Lung (tissue), 11 donors: ENCODE measurements at regions not wholly inside any gene's neighbourhood (a gene's known extent, or its start where the extent isn't known, plus 50 kb on each side); places are given as distances from the start of the nearest gene placed in this dataset.

Experiments used
- ATAC-seq: fragments of 200-7000 bp; cut with Tn5 transposase; one replicate; pipeline ENCODE4 v1.9.1; 2020; ENCODE audit warnings: moderate number of reproducible peaks; ENCODE audit not compliant: insufficient read depth, low FRiP score
- DNase-seq, 3 donors: peaks; one replicate each; pipeline ENCODE4 v3.0.0-alpha.2; 2013 to 2017
- H3K27ac ChIP-seq, 2 donors: one replicate each; pipeline ENCODE4 v1.5.1; 2013; ENCODE audit warnings: mild to moderate bottlenecking in 2 of 2, moderate library complexity in 2 of 2, control low read depth in 1 of 2, inconsistent platforms in 1 of 2, low read depth in 1 of 2, low read length in 1 of 2
- H3K27me3 ChIP-seq, 3 donors: one replicate each; pipeline ENCODE4 v1.5.1; 2013; ENCODE audit warnings: low read length in 2 of 3; ENCODE audit not compliant: control insufficient read depth in 3 of 3, insufficient read depth in 3 of 3
- H3K36me3 ChIP-seq, 4 donors: one replicate each; pipeline ENCODE4 v1.5.1; 2013; ENCODE audit warnings: low read length in 4 of 4, mild to moderate bottlenecking in 1 of 4, moderate library complexity in 1 of 4; ENCODE audit not compliant: control insufficient read depth in 4 of 4, insufficient read depth in 4 of 4
- H3K4me1 ChIP-seq, 5 donors: one replicate each; pipeline ENCODE4 v1.5.1; 2013; ENCODE audit warnings: low read length in 5 of 5, mild to moderate bottlenecking in 2 of 5, moderate library complexity in 1 of 5; ENCODE audit not compliant: control insufficient read depth in 5 of 5, insufficient read depth in 5 of 5
- H3K4me3 ChIP-seq: one replicate; pipeline ENCODE4 v1.5.1; 2013; ENCODE audit warnings: mild to moderate bottlenecking, control low read depth, moderate library complexity
- H3K9ac ChIP-seq, 2 donors: one replicate each; pipeline ENCODE4 v1.5.1; 2013; ENCODE audit warnings: low read length in 2 of 2, control low read depth in 1 of 2; ENCODE audit not compliant: insufficient read depth in 1 of 2
- H3K9me3 ChIP-seq, 4 donors: one replicate each; pipeline ENCODE4 v1.5.1; 2013; ENCODE audit warnings: low read length in 3 of 4, mild to moderate bottlenecking in 1 of 4, moderate library complexity in 1 of 4; ENCODE audit not compliant: control insufficient read depth in 4 of 4, insufficient read depth in 3 of 4
- WGBS, 2 donors: extraction: QIAGEN DNeasy Blood & Tissue Kit; methylation state at CpG; one replicate each; pipeline ENCODE4 v1.1.7; 2013; 5-methylcytosine and 5-hydroxymethylcytosine counted together
- TF ChIP-seq, protein P1 (sequence below): IDR thresholded peaks from 2 replicates; pipeline ENCODE4 v1.5.1; 2012; ENCODE audit warnings: mild to moderate bottlenecking; ENCODE audit errors: control extremely low read depth, extremely low read depth
- donor health status: control.
- donor health status: control.
- donor health status: Bipolar disorder and iron deficiency.
- donor health status: healthy.
- donor health status: DM: yes; HTN: yes; CAD: no.

DNA sequence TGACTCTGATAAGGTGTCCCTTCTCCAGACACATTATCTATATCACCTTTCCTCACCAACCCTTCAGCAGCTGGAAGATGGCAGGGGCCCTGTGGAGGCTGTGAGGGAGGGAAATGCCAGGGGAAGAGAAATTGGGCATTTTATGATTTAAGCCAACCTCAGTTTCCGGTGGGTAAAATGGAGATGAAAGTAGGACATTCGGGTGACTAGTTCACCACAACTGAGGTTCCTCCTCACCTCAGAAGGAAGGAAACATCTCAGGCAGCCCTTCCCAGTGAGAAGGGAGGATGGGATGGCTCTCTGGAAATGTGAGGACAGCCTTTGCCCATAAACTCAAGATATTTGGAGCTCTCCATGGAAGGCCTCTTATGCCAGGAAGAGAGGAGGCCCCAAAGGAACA, 251.5 kb downstream of the MID1IP1 start:
- H3K4me3 ChIP-seq, result no peak overlapping the region
- H3K36me3 ChIP-seq, result no peaks in the 10 kb centered on the region
- no peak for DNase-seq
- H3K27me3 ChIP-seq, result peaks cover 5 to 22% (median 6%) of the 10 kb centered on the region in 3 donors
- 73 to 79% methylated on average over 2 of the region's 2 CpGs for WGBS, 2 donors
- TF ChIP-seq, protein P1, sequence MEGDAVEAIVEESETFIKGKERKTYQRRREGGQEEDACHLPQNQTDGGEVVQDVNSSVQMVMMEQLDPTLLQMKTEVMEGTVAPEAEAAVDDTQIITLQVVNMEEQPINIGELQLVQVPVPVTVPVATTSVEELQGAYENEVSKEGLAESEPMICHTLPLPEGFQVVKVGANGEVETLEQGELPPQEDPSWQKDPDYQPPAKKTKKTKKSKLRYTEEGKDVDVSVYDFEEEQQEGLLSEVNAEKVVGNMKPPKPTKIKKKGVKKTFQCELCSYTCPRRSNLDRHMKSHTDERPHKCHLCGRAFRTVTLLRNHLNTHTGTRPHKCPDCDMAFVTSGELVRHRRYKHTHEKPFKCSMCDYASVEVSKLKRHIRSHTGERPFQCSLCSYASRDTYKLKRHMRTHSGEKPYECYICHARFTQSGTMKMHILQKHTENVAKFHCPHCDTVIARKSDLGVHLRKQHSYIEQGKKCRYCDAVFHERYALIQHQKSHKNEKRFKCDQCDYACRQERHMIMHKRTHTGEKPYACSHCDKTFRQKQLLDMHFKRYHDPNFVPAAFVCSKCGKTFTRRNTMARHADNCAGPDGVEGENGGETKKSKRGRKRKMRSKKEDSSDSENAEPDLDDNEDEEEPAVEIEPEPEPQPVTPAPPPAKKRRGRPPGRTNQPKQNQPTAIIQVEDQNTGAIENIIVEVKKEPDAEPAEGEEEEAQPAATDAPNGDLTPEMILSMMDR, result no peak
- no peak overlapping the region for H3K27ac ChIP-seq
- H3K4me1 ChIP-seq, result no peaks in the 10 kb centered on the region
- no peak overlapping the region for H3K9ac ChIP-seq
- H3K9me3 ChIP-seq, result peaks cover 0 to 10% (median 0%) of the 10 kb centered on the region in 4 donors
- ATAC-seq, result no peak

DNA sequence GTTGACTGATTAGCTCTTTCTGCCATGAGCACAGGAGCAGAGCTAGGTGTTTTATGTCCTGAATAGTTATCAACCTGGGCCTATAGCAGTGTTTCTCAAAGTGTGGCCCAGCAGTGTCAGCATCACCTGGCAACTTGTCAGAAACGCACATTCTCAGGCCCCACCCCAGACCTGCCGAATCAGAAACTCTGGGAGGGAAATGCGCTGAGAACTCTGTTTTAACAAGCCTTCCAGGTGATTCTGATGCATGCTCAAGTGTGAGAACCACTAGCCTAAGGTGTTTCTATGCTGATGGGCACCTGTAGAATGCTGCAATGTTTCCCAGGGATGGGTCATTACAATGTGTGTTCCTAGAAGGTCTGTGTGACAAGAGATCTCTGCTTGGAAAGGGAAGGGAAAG, 257.5 kb downstream of the MID1IP1 start:
- peaks cover 0 to 12% (median 2%) of the 10 kb centered on the region in 3 donors for H3K27me3 ChIP-seq
- TF ChIP-seq, protein P1, result no peak
- H3K27ac ChIP-seq, result no peak overlapping the region
- H3K36me3 ChIP-seq, result no peaks in the 10 kb centered on the region
- WGBS, 2 donors, result 69 to 100% methylated on average over 3 of the region's 3 CpGs
- no peak overlapping the region for H3K9ac ChIP-seq
- H3K9me3 ChIP-seq, result peaks cover 0 to 20% (median 4%) of the 10 kb centered on the region in 4 donors
- ATAC-seq (no peak), DNase-seq (no peak)
- H3K4me3 ChIP-seq, result no peak overlapping the region
- peaks cover 0 to 3% (median 0%) of the 10 kb centered on the region in 5 donors for H3K4me1 ChIP-seq

DNA sequence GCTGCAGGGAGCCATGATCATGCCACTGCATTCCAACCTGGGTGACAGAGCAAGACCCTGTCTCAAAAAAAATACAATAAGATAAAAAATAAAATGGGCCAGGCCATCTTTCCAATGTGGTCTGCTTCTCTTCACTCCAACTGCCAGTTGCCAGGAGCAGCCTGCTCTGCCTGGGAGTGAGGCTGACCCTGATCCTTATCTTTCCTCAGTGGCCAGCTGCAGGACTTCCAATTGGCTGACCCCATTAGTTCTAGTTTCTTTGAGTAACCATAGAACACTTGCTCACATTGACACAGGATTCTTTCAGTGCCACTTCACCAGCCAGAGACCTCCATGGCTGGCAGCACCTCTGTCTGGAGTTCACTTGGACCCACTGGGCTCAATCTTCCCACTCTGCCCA, 258.6 kb downstream of the MID1IP1 start:
- ATAC-seq (no peak), DNase-seq (no peak)
- Histone ChIP-seq H3K9ac (no peak overlapping the region), H3K36me3 (no peaks in the 10 kb centered on the region), H3K27me3 (peaks cover 0 to 16% (median 2%) of the 10 kb centered on the region in 3 donors), H3K9me3 (peaks cover 0 to 20% (median 4%) of the 10 kb centered on the region in 4 donors), H3K4me1 (peaks cover 0 to 3% (median 0%) of the 10 kb centered on the region in 5 donors), H3K4me3 (no peak overlapping the region), H3K27ac (no peak overlapping the region)
- TF ChIP-seq, protein P1, result no peak

DNA sequence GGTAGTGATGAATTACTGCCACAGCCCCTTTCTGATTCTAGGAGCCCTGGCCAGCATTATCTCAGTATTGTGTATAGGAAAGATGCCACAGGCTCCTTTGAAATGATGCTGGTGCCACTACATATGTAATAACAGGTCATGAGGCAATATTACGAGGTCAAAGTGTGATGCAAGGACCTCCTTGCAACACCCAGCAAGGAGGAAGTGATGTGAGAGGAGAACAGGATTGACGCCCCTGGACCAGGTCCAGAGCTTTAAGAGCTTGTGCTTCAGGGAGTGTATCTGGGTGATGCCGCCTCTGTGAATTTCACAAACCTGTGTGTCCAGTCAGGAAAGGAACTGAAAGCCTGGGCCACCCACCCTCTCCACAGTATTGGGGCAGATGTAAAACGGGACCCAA, 261.8 kb downstream of the MID1IP1 start:
- DNase-seq, result peak in 1 of 3 donors; percentile 38

More for the DNA sequence above, 261.8 kb downstream of the MID1IP1 start:
- TF ChIP-seq, protein P1, result no peak
- H3K9ac ChIP-seq, result no peak overlapping the region
- peaks cover under 1 to 12% (median 6%) of the 10 kb centered on the region in 3 donors for H3K27me3 ChIP-seq
- H3K4me1 ChIP-seq, result peaks cover 0 to 8% (median 0%) of the 10 kb centered on the region in 5 donors
- peak; percentile 51 for ATAC-seq
- 19 to 44% methylated on average over 4 of the region's 4 CpGs for WGBS, 2 donors
- peak overlapping the region in 1 of 2 donors; percentile 16 for H3K27ac ChIP-seq
- H3K36me3 ChIP-seq, result no peaks in the 10 kb centered on the region
- no peak overlapping the region for H3K4me3 ChIP-seq
- H3K9me3 ChIP-seq, result peaks cover 0 to 12% (median 4%) of the 10 kb centered on the region in 4 donors
